22Rv1 (cell line): ENCODE measurements at regions not wholly inside any gene's neighbourhood (a gene's known extent, or its start where the extent isn't known, plus 50 kb on each side); places are given as distances from the start of the nearest gene placed in this dataset.

ENCODE experiments used
- H3K27ac ChIP-seq: fragments of 450-650 bp; 2 replicates; pipeline ENCODE4 v1.5.1; 2017
- ZFX ChIP-seq: fragments of 450-650 bp; IDR thresholded peaks from 2 replicates; pipeline ENCODE4 v1.6.1; 2017; ENCODE audit warnings: antibody characterized with exemption, borderline replicate concordance
- TF ChIP-seq, protein P1 (sequence below): fragments of 450-650 bp; IDR thresholded peaks from 2 replicates; pipeline ENCODE4 v1.5.1; 2017; ENCODE audit warnings: mild to moderate bottlenecking

DNA sequence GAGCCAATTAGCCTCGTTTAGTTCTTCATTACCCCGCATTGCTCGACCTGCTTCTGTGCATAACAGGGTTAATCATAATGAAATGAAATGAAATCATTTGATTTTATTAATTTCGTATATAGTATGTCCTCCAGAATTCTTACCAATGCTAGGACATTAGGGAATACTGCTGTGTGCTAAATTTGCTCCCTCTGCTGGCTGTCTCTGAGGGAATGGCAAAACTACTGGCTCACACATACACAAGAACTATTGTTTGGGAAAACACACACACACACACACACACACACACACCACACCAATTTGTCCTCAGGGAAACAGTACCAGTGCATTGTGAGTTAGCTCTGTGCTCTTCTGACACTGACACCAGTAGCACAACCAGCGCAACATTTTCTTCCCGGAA lies 273.3 kb upstream of the TCF4 start:
- no peak overlapping the region for H3K27ac ChIP-seq
- TF ChIP-seq, protein P1, sequence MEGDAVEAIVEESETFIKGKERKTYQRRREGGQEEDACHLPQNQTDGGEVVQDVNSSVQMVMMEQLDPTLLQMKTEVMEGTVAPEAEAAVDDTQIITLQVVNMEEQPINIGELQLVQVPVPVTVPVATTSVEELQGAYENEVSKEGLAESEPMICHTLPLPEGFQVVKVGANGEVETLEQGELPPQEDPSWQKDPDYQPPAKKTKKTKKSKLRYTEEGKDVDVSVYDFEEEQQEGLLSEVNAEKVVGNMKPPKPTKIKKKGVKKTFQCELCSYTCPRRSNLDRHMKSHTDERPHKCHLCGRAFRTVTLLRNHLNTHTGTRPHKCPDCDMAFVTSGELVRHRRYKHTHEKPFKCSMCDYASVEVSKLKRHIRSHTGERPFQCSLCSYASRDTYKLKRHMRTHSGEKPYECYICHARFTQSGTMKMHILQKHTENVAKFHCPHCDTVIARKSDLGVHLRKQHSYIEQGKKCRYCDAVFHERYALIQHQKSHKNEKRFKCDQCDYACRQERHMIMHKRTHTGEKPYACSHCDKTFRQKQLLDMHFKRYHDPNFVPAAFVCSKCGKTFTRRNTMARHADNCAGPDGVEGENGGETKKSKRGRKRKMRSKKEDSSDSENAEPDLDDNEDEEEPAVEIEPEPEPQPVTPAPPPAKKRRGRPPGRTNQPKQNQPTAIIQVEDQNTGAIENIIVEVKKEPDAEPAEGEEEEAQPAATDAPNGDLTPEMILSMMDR, result peak; percentile 71
- no peak for TF ChIP-seq ZFX

DNA sequence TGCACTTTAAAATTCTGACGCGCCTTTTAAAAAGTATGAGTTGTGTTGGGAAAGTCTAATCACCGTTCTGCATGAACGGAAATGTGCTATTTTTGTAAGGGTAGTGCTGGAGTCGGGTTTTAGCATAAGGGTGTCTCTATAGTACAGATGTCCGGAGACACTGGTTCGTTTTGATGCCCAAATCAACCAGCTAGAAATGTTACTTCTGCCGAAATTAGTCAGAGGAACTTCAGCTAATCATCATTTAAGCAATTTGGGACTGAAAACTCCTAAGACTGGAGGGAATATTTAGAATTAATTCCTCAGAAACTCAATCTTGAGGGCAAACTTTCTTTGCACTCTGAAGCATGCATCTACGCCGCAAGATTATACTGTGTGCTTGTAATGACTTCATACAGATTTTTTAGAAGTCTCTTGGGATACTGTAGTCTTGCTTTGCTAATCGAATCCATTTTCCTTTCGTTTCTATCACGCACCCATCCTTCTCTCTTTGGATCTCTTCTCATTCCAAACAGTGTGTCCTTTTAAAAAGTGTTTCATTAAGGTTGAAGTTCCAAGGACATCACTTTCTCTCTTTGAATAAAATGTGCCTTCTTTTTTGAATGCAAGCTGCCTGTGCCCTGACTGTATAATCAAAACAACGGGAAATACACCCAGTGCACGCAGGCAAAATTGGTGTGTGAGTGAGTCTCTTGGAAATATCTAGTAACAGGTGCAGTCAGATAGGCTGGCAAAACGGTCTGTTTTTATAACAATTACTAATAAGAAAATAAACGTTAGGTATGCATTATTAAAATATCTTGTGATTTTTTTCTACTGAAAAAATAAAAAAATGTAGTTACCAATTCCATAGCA lies 270.9 kb upstream of the TCF4 start:
- no peak overlapping the region for H3K27ac ChIP-seq
- TF ChIP-seq, protein P1, result no peak
- TF ChIP-seq ZFX, result no peak

DNA sequence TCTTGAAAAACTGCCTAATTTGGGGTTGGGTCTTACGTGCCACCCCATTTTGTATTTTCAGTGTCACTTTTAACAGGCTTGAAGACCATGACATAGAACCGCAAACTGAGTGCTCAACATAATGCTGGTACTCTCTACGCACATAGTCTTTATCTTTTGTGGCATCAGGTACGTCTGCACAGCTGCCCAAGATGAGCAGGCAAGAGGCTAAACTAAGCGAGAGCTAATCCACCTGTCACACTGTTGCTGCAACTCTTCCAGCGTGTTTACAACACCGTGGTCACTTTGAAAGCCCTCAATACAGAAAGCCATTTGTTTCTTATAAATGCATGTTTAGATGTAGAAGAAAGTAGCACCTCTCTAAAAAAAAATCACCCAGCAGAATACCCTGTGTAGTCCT lies 270.0 kb upstream of the TCF4 start:
- TF ChIP-seq, protein P1, result no peak
- no peak for TF ChIP-seq ZFX
- no peak overlapping the region for H3K27ac ChIP-seq

- TF ChIP-seq, protein P1, result no peak
- no peak for TF ChIP-seq ZFX
- H3K27ac ChIP-seq, result no peak overlapping the region
Observed at GRCh38 chr18:55857409-55857808, 269.4 kb upstream of the TCF4 start.

DNA sequence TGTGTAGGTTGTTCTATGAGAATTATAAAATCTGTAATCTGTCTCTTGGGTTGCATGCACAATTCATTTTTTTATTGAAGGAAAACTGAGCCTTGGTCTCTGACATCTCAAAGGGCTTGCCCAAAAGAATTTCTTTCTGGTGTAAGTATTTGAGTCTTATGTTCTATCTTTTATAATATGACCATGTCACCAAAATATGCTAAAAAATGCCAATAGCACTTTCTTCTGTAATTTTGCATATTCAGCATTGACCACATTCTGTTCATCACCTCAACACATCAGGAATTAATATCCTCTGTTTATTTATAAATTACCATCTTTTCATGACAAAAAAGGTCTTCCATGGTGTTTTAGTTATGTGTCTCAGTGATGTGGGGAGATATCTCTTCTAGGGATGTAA lies 268.7 kb upstream of the TCF4 start:
- TF ChIP-seq, protein P1, result no peak
- no peak for TF ChIP-seq ZFX
- no peak overlapping the region for H3K27ac ChIP-seq

GRCh38 chr18:55856229-55856628 lies 268.2 kb upstream of the TCF4 start:
- no peak overlapping the region for H3K27ac ChIP-seq
- TF ChIP-seq ZFX, result no peak
- TF ChIP-seq, protein P1, result no peak

DNA sequence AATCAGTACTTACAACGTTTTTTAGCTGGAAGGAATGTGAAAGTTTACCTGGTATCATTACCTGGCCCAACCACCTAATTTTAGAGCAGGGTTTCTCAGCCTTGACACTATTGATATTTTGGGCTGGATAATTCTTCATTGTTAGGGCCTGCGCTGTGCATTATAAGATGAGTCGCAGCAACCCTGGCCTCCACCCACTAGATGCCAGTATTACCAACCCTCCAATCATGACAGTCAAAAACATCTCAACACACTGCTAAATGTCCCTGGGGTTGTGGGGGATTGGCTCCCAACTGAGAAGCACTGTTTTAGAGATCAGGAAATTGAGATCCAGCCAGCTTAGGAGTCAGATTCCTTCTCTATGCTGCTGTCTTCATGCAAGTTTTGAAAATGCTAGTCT lies 265.3 kb upstream of the TCF4 start:
- TF ChIP-seq, protein P1, result no peak
- no peak for TF ChIP-seq ZFX

More for the DNA sequence above, 265.3 kb upstream of the TCF4 start:
- H3K27ac ChIP-seq, result no peak overlapping the region
